Caco-2 (cell line): ENCODE measurements at regions not wholly inside any gene's neighbourhood (a gene's known extent, or its start where the extent isn't known, plus 50 kb on each side); places are given as distances from the start of the nearest gene placed in this dataset.

ENCODE experiments used
- BruUV-seq: library from RNA; stranded (reverse); fragments of 400-500 nt; replicated peaks from 2 replicates; lab custom pipeline; 2021; lab: Mats Ljungman, UMichigan
- CTCF ChIA-PET: fragments of 300-600 bp; sonication (Branson Sonifier 250); formaldehyde crosslinking; loops from one replicate; lab custom pipeline; 2022; ENCODE audit warnings: antibody characterized with exemption; lab: Charles Lee
- POLR2A ChIA-PET: fragments of 300-600 bp; sonication (Branson Sonifier 250); formaldehyde crosslinking; loops from one replicate; lab custom pipeline; 2022; ENCODE audit warnings: antibody characterized with exemption; lab: Charles Lee
- DNase-seq, 2 experiments: peaks; one replicate each; pipeline versions ENCODE4 v3.0.0 to v3.0.0-alpha.2; 2020 to 2022
- H3K27me3 ChIP-seq: replicated peaks from 2 replicates; pipeline ENCODE4 v1.6.0; 2011; ENCODE audit warnings: low read length; ENCODE audit not compliant: control insufficient read depth, insufficient read depth
- H3K36me3 ChIP-seq: 2 replicates; pipeline ENCODE4 v1.5.1; 2011; ENCODE audit warnings: low read length; ENCODE audit not compliant: control insufficient read depth, insufficient read depth
- H3K4me1 ChIP-seq: fragments of 250-450 bp; sonication (Bioruptor Pico); 2 replicates; pipeline ENCODE4 v1.5.1; 2020; ENCODE audit warnings: mild to moderate bottlenecking
- H3K4me3 ChIP-seq: 2 replicates; pipeline ENCODE4 v1.5.1; 2011; ENCODE audit warnings: low read depth, mild to moderate bottlenecking, control low read depth, low read length
- H3K9me3 ChIP-seq: fragments of 250-450 bp; sonication (Bioruptor Pico); 2 replicates; pipeline ENCODE4 v1.5.1; 2020; ENCODE audit warnings: mild to moderate bottlenecking, moderate library complexity
- H3K27ac Mint-ChIP-seq: one replicate; pipeline ENCODE4 v1.8.0; 2022; ENCODE audit warnings: mixed read lengths; ENCODE audit not compliant: unreplicated experiment
- H3K27me3 Mint-ChIP-seq: one replicate; pipeline ENCODE4 v1.8.0; 2022; ENCODE audit warnings: mixed read lengths; ENCODE audit not compliant: insufficient read depth, unreplicated experiment
- H3K36me3 Mint-ChIP-seq: one replicate; pipeline ENCODE4 v1.8.0; 2022; ENCODE audit warnings: mild to moderate bottlenecking, mixed read lengths; ENCODE audit not compliant: insufficient read depth, unreplicated experiment
- H3K4me1 Mint-ChIP-seq: one replicate; pipeline ENCODE4 v1.8.0; 2022; ENCODE audit warnings: low read depth, mixed read lengths; ENCODE audit not compliant: unreplicated experiment
- H3K4me3 Mint-ChIP-seq: one replicate; pipeline ENCODE4 v1.8.0; 2022; ENCODE audit warnings: mild to moderate bottlenecking, moderate library complexity, mixed read lengths; ENCODE audit not compliant: unreplicated experiment
- H3K9me3 Mint-ChIP-seq: one replicate; pipeline ENCODE4 v1.8.0; 2022; ENCODE audit warnings: mixed read lengths; ENCODE audit not compliant: unreplicated experiment
- intact Hi-C: fragments of 100-400 bp; cut with micrococcal nuclease; formaldehyde crosslinking; loops from one replicate; pipeline ENCODE4 v1.10.0; 2022; ENCODE audit not compliant: unreplicated experiment
- TF ChIP-seq, protein P1 (sequence below), 2 experiments: fragments of 200-600 bp in 1 of 2; IDR thresholded peaks; 1 replicate in 1 of 2; 2 replicates in 1 of 2; pipeline versions ENCODE4 v1.5.1 to v1.8.0; 2011 to 2022; ENCODE audit warnings: antibody characterized with exemption in 1 of 2, control low read depth in 1 of 2, inconsistent platforms in 1 of 2, low read depth in 1 of 2, low read length in 1 of 2, mild to moderate bottlenecking in 1 of 2, moderate library complexity in 1 of 2; ENCODE audit not compliant: insufficient read depth in 1 of 2, severe bottlenecking in 1 of 2, unreplicated experiment in 1 of 2

DNA sequence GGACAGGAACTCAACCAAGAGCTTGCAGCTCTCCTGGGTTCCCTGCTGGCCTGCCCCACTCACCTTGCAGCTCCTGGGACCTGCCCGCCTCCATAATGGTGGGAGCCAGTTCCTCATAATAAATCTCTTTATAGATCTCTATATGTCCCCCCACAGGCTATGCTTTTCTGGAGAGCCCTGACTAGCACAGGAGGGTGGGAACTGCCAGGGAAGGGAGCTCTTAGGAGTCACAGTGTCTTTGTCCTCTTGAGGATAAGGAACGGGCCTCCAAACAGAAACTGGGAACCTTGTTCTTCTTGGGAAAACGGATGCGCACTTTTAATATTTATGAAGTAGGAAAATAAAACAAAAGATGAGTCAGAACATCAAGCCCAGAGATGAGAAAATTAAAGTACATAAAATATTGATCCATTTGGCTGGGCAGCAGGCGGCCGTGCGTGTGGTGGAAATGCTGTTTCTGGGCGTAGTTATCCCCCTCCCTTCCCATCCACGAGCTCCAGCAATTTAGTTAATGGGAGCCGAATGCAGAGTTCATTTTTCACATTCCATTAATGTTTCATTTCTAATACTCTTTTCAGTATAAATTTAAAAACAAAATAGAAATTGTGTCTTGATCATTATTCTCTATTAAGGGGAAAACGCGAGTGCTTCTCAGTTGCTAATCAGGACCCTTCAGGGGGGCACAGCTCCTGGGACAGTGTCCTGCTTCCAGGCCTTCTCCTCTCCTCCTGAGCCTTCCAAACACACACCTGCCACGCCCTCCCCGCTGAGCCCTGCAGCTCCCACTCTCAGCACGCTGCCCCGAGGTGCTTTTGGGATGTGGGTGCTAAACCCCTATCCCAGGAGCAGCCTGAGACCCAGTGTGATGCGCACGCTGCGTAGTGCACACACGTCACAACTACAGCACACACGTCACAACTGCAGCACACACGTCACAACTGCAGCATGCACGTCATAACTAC lies 323.3 kb upstream of the AJAP1 start:
- Histone ChIP-seq H3K36me3 (no peaks in the 10 kb centered on the region), H3K4me3 (no peak overlapping the region), H3K4me1 (no peaks in the 10 kb centered on the region), H3K9me3 (no peaks in the 10 kb centered on the region), H3K27me3 (no peaks in the 10 kb centered on the region)
- no peak overlapping the region for H3K4me3 Mint-ChIP-seq
- CTCF ChIA-PET, result no interaction called here
- H3K4me1 Mint-ChIP-seq, result no peaks in the 10 kb centered on the region
- peaks cover 26% of the 10 kb centered on the region for H3K9me3 Mint-ChIP-seq
- intact Hi-C loops, result no loop called here
- BruUV-seq, result no TSS peak
- TF ChIP-seq, protein P1, sequence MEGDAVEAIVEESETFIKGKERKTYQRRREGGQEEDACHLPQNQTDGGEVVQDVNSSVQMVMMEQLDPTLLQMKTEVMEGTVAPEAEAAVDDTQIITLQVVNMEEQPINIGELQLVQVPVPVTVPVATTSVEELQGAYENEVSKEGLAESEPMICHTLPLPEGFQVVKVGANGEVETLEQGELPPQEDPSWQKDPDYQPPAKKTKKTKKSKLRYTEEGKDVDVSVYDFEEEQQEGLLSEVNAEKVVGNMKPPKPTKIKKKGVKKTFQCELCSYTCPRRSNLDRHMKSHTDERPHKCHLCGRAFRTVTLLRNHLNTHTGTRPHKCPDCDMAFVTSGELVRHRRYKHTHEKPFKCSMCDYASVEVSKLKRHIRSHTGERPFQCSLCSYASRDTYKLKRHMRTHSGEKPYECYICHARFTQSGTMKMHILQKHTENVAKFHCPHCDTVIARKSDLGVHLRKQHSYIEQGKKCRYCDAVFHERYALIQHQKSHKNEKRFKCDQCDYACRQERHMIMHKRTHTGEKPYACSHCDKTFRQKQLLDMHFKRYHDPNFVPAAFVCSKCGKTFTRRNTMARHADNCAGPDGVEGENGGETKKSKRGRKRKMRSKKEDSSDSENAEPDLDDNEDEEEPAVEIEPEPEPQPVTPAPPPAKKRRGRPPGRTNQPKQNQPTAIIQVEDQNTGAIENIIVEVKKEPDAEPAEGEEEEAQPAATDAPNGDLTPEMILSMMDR (IDR thresholded peaks at IDR 0.05; ENCODE audit: insufficient read depth in 1 of 2, low read depth in 1 of 2, low read length in 1 of 2, severe bottlenecking in 1 of 2, unreplicated experiment in 1 of 2), result no peak
- H3K27me3 Mint-ChIP-seq, result no peaks in the 10 kb centered on the region
- H3K27ac Mint-ChIP-seq, result no peak overlapping the region
- POLR2A ChIA-PET, result no interaction called here
- DNase-seq, result no peak
- no peaks in the 10 kb centered on the region for H3K36me3 Mint-ChIP-seq

DNA sequence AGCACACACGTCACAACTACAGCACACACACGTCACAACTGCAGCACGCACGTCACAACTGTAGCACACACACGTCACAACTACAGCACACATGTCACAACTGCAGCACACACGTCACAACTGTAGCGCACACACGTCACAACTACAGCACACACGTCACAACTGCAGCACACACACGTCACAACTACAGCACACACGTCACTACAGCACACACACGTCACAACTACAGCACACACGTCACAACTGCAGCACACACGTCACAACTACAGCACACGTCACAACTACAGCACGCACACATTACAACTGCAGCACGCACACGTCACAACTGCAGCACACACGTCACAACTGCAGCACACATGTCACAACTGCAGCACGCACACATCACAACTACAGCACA lies 322.6 kb upstream of the AJAP1 start:
- DNase-seq, result no peak
- TF ChIP-seq, protein P1 (IDR thresholded peaks at IDR 0.05; ENCODE audit: insufficient read depth in 1 of 2, low read depth in 1 of 2, low read length in 1 of 2, severe bottlenecking in 1 of 2, unreplicated experiment in 1 of 2), result no peak
- CTCF ChIA-PET, result no interaction called here
- no peaks in the 10 kb centered on the region for H3K9me3 ChIP-seq
- POLR2A ChIA-PET, result no interaction called here
- no peak overlapping the region for H3K27ac Mint-ChIP-seq
- intact Hi-C loops, result no loop called here
- H3K4me1 Mint-ChIP-seq, result no peaks in the 10 kb centered on the region
- no TSS peak for BruUV-seq
- H3K4me3 ChIP-seq, result no peak overlapping the region
- H3K27me3 Mint-ChIP-seq, result no peaks in the 10 kb centered on the region
- H3K9me3 Mint-ChIP-seq, result peaks cover 32% of the 10 kb centered on the region
- no peaks in the 10 kb centered on the region for H3K36me3 ChIP-seq
- H3K36me3 Mint-ChIP-seq, result no peaks in the 10 kb centered on the region
- H3K27me3 ChIP-seq, result no peaks in the 10 kb centered on the region
- no peaks in the 10 kb centered on the region for H3K4me1 ChIP-seq
- no peak overlapping the region for H3K4me3 Mint-ChIP-seq

DNA sequence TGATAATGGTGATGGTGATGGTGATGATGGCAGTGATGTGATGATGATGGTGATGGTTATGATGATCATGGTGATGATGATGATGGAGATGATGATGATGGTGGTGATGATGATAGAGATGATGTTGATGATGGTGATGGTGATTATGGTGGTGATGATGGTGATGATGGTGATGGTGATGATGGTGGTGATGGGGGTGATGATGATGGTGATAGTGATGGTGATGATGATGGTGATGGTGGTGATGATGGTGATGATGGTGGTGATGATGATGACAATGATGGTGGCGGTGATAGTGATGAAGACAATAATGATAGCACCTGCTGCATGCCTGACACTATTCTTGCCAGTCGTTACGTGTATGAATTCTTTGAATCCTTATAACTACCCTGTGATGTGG lies 317.9 kb upstream of the AJAP1 start:
- POLR2A ChIA-PET, result no interaction called here
- TF ChIP-seq, protein P1 (IDR thresholded peaks at IDR 0.05; ENCODE audit: insufficient read depth in 1 of 2, low read depth in 1 of 2, low read length in 1 of 2, severe bottlenecking in 1 of 2, unreplicated experiment in 1 of 2), result no peak
- BruUV-seq, result no TSS peak

More for the DNA sequence above, 317.9 kb upstream of the AJAP1 start:
- intact Hi-C loops, result no loop called here
- no peak for DNase-seq
- Mint-ChIP-seq H3K4me1 (no peaks in the 10 kb centered on the region), H3K27me3 (no peaks in the 10 kb centered on the region), H3K36me3 (no peaks in the 10 kb centered on the region), H3K27ac (no peak overlapping the region), H3K9me3 (peaks cover 21% of the 10 kb centered on the region), H3K4me3 (no peak overlapping the region)
- H3K27me3 ChIP-seq, result no peaks in the 10 kb centered on the region
- H3K9me3 ChIP-seq, result no peaks in the 10 kb centered on the region
- CTCF ChIA-PET, result no interaction called here
- H3K4me1 ChIP-seq, result no peaks in the 10 kb centered on the region
- no peak overlapping the region for H3K4me3 ChIP-seq
- no peaks in the 10 kb centered on the region for H3K36me3 ChIP-seq
